ENCODE measurements at regions not wholly inside any gene's neighbourhood (a gene's known extent, or its start where the extent isn't known, plus 50 kb on each side); places are given as distances from the start of the nearest gene placed in this dataset.

- TF ChIP-seq EZH2 (IDR thresholded peaks at IDR 0.05; ENCODE audit: borderline replicate concordance, insufficient read depth, low read length, poor library complexity, severe bottlenecking): no peak
- TF ChIP-seq, protein P1, sequence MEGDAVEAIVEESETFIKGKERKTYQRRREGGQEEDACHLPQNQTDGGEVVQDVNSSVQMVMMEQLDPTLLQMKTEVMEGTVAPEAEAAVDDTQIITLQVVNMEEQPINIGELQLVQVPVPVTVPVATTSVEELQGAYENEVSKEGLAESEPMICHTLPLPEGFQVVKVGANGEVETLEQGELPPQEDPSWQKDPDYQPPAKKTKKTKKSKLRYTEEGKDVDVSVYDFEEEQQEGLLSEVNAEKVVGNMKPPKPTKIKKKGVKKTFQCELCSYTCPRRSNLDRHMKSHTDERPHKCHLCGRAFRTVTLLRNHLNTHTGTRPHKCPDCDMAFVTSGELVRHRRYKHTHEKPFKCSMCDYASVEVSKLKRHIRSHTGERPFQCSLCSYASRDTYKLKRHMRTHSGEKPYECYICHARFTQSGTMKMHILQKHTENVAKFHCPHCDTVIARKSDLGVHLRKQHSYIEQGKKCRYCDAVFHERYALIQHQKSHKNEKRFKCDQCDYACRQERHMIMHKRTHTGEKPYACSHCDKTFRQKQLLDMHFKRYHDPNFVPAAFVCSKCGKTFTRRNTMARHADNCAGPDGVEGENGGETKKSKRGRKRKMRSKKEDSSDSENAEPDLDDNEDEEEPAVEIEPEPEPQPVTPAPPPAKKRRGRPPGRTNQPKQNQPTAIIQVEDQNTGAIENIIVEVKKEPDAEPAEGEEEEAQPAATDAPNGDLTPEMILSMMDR (IDR thresholded peaks at IDR 0.05; ENCODE audit: poor library complexity, severe bottlenecking): no peak
- no peak for TF ChIP-seq RAD21 (conservative IDR thresholded peaks at IDR 0.05)
- no peak for TF ChIP-seq TAF1 (IDR thresholded peaks at IDR 0.05; ENCODE audit: low read depth)
Measured at GRCh38 chr7:113768387-113768786, 150.4 kb downstream of the PPP1R3A start.
